SK-N-SH treated with all-trans-retinoic acid at 6 μM for 48 hours (cell line): ENCODE measurements at regions not wholly inside any gene's neighbourhood (a gene's known extent, or its start where the extent isn't known, plus 50 kb on each side); places are given as distances from the start of the nearest gene placed in this dataset.
A peak's percentile ranks its signal among the peaks of the same experiment; 100 is the strongest.

Source experiments
- CSDC2 ChIP-seq: fragments of 250-450 bp; sonication (Bioruptor Pico); IDR thresholded peaks from 2 replicates; pipeline ENCODE4 v1.5.0; 2020; ENCODE audit warnings: mild to moderate bottlenecking, moderate library complexity
- CSRNP3 ChIP-seq: fragments of 250-450 bp; sonication (Bioruptor Pico); IDR thresholded peaks from 2 replicates; pipeline ENCODE4 v1.5.1; 2021; ENCODE audit warnings: mild to moderate bottlenecking, moderate library complexity
- ESRRG ChIP-seq: fragments of 250-450 bp; sonication (Bioruptor Pico); IDR thresholded peaks from 2 replicates; pipeline ENCODE4 v1.6.1; 2021; ENCODE audit warnings: mild to moderate bottlenecking
- GLIS3 ChIP-seq: fragments of 250-450 bp; sonication (Bioruptor Pico); IDR thresholded peaks from 2 replicates; pipeline ENCODE4 v1.5.0; 2020; ENCODE audit warnings: mild to moderate bottlenecking, moderate library complexity
- ISL1 ChIP-seq: fragments of 250-450 bp; sonication (Bioruptor Pico); IDR thresholded peaks from 2 replicates; pipeline ENCODE4 v2.1.2; 2022; ENCODE audit warnings: mild to moderate bottlenecking, moderate library complexity
- PATZ1 ChIP-seq: fragments of 250-450 bp; sonication (Bioruptor Pico); IDR thresholded peaks from 2 replicates; pipeline ENCODE4 v1.8.0; 2020; ENCODE audit warnings: mild to moderate bottlenecking, moderate library complexity, borderline replicate concordance
- RARB ChIP-seq: fragments of 250-450 bp; sonication (Bioruptor Pico); IDR thresholded peaks from 2 replicates; pipeline ENCODE4 v1.8.0; 2021; ENCODE audit warnings: mild to moderate bottlenecking, moderate library complexity
- TCF4 ChIP-seq: fragments of 250-450 bp; sonication (Bioruptor Pico); IDR thresholded peaks from 2 replicates; pipeline ENCODE4 v1.8.0; 2021; ENCODE audit warnings: mild to moderate bottlenecking, moderate library complexity, borderline replicate concordance
- TSHZ2 ChIP-seq: fragments of 250-450 bp; sonication (Bioruptor Pico); IDR thresholded peaks from 2 replicates; pipeline ENCODE4 v1.5.0; 2020; ENCODE audit warnings: mild to moderate bottlenecking, moderate library complexity
- ZC3H10 ChIP-seq: fragments of 250-450 bp; sonication (Bioruptor Pico); IDR thresholded peaks from 2 replicates; pipeline ENCODE4 v1.5.1; 2021; ENCODE audit warnings: mild to moderate bottlenecking, moderate library complexity
- ZFP3 ChIP-seq: fragments of 250-450 bp; sonication (Bioruptor Pico); IDR thresholded peaks from 2 replicates; pipeline ENCODE4 v1.5.0; 2020; ENCODE audit warnings: mild to moderate bottlenecking, moderate library complexity
- ZFP30 ChIP-seq: fragments of 450-650 bp; formaldehyde crosslinking; IDR thresholded peaks from 2 replicates; pipeline ENCODE4 v1.5.0; 2022; ENCODE audit warnings: mild to moderate bottlenecking, moderate library complexity
- ZNF565 ChIP-seq: fragments of 450-650 bp; formaldehyde crosslinking; conservative IDR thresholded peaks from 2 replicates; pipeline ENCODE4 v1.5.0; 2020; ENCODE audit warnings: low read depth, mild to moderate bottlenecking, moderate library complexity
- ZNF70 ChIP-seq: fragments of 450-650 bp; formaldehyde crosslinking; IDR thresholded peaks from 2 replicates; pipeline ENCODE4 v1.5.0; 2020; ENCODE audit warnings: mild to moderate bottlenecking, moderate library complexity

GRCh38 chr16:65769055-65769465 lies 597.4 kb upstream of the CDH5 start:
- TF ChIP-seq ZNF565 (CRISPR knock-in tag): no peak
- TF ChIP-seq RARB (CRISPR knock-in tag): no peak
- TF ChIP-seq CSRNP3 (CRISPR knock-in tag): no peak
- no peak for TF ChIP-seq ZNF70 (CRISPR knock-in tag)
- 0 out of 2 replicates have a peak, but pooled peaks have one; percentile 11 for TF ChIP-seq ISL1 (CRISPR knock-in tag)
- TF ChIP-seq TSHZ2 (CRISPR knock-in tag): no peak
- no peak for TF ChIP-seq CSDC2 (CRISPR knock-in tag)
- no peak for TF ChIP-seq PATZ1 (CRISPR knock-in tag)
- no peak for TF ChIP-seq TCF4 (CRISPR knock-in tag)
- no peak for TF ChIP-seq ZC3H10 (CRISPR knock-in tag)
- no peak for TF ChIP-seq GLIS3 (CRISPR knock-in tag)
- 0 out of 2 replicates have a peak, but pooled peaks have one; percentile 23 for TF ChIP-seq ZFP3 (CRISPR knock-in tag)
- no peak for TF ChIP-seq ESRRG (CRISPR knock-in tag)
- TF ChIP-seq ZFP30 (CRISPR knock-in tag): no peak
